ENCODE measurements at regions not wholly inside any gene's neighbourhood (a gene's known extent, or its start where the extent isn't known, plus 50 kb on each side); places are given as distances from the start of the nearest gene placed in this dataset.

- no peak for TF ChIP-seq CTCF (conservative IDR thresholded peaks at IDR 0.05; ENCODE audit: low read depth, low read length)
- no peak for TF ChIP-seq EZH2 (IDR thresholded peaks at IDR 0.05; ENCODE audit: borderline replicate concordance, low read depth, low read length, poor library complexity, severe bottlenecking)
Observed at GRCh38 chr9:92196909-92197308, 81.7 kb upstream of the SPTLC1 start.

Data from A673 (cell line).